ENCODE measurements at regions not wholly inside any gene's neighbourhood (a gene's known extent, or its start where the extent isn't known, plus 50 kb on each side); places are given as distances from the start of the nearest gene placed in this dataset.
"Not testable (repeated sequence)": the region's sequence is repeated elsewhere in the genome, so short reads cannot be mapped to it uniquely, and the experiment has no call there.

DNA sequence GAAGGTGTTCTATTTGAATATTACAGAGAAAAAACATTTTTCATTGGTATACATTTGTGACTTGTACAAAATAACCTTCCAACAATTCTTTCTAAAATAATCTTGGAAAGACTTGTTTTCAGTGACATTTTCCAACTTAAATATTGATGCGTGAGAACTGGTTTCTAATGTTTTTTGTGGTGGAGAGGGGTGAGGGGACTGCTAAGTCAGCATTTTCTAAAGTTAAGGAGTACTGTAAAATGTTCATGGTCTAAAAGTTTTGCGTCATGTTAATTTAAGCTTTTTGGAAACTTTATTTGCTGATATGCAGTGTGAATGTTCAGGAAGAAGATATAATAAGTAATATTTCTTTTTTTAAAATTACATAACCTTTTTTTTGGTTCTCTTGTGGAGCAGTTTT is 229.3 kb downstream of the MAGEB5 start:
- TF ChIP-seq, protein P1, sequence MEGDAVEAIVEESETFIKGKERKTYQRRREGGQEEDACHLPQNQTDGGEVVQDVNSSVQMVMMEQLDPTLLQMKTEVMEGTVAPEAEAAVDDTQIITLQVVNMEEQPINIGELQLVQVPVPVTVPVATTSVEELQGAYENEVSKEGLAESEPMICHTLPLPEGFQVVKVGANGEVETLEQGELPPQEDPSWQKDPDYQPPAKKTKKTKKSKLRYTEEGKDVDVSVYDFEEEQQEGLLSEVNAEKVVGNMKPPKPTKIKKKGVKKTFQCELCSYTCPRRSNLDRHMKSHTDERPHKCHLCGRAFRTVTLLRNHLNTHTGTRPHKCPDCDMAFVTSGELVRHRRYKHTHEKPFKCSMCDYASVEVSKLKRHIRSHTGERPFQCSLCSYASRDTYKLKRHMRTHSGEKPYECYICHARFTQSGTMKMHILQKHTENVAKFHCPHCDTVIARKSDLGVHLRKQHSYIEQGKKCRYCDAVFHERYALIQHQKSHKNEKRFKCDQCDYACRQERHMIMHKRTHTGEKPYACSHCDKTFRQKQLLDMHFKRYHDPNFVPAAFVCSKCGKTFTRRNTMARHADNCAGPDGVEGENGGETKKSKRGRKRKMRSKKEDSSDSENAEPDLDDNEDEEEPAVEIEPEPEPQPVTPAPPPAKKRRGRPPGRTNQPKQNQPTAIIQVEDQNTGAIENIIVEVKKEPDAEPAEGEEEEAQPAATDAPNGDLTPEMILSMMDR (conservative IDR thresholded peaks at IDR 0.05; ENCODE audit: low read depth, low read length): no peak
- H3K4me1 ChIP-seq (ENCODE audit: low read depth, poor library complexity, severe bottlenecking): no peaks in the 10 kb centered on the region
- H3K4me2 ChIP-seq: no peak overlapping the region

DNA sequence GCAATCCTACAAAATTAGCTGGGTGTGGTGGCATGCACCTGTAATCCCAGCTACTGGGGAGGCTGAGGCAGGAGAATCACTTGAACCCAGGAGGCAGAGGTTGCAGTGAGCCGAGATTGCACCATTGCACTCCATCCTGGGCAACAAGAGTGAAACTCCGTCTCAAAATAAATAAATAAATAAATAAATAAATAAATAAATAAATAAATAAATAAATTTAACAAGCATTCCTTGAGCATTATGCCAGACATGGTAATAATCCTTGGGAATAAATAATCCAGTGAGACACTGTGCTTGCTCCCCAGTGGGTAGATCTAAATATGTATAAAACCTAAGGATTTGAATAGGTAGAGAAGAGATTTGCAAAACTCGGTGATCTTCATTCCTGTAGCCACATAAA is 228.4 kb downstream of the MAGEB5 start:
- not testable (repeated sequence) for H3K4me2 ChIP-seq; H3K27me3 ChIP-seq (ENCODE audit: insufficient read depth, low read depth); H3K9ac ChIP-seq

More for the DNA sequence above, 229.3 kb downstream of the MAGEB5 start:
- Histone ChIP-seq H2AFZ (ENCODE audit: low read depth) (no peak overlapping the region), H3K79me2 (ENCODE audit: insufficient read depth, low read depth) (no peaks in the 10 kb centered on the region), H3K4me3 (IDR thresholded peaks at IDR 0.05; ENCODE audit: insufficient read depth, low read depth, low read length) (no peak overlapping the region), H4K20me1 (ENCODE audit: insufficient read depth) (no peaks in the 10 kb centered on the region), H3K9ac (no peak overlapping the region), H3K27ac (no peak overlapping the region), H3K27me3 (ENCODE audit: insufficient read depth, low read depth) (no peaks in the 10 kb centered on the region), H3K36me3 (ENCODE audit: insufficient read depth) (no peaks in the 10 kb centered on the region)

DNA sequence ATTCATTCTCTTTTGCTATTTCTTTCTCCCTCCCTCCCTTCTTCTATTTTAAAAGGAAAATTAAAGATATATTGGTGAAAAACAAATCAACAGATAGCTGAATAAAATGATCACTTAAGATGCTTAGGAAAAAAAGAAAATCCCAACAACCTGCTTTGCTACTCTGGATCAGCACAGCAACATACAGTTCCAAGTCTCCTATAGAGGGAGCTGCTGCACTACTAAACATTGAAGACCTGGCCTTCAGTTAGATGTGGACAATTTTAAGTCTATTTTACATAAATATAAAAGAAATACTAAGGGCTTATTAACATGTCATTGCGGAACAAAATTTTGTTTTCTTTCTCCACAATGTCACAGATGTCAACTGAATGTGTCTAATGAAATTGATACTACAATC is 226.4 kb downstream of the MAGEB5 start:
- Histone ChIP-seq H3K27ac (no peak overlapping the region), H2AFZ (ENCODE audit: low read depth) (no peak overlapping the region), H3K4me2 (no peak overlapping the region), H4K20me1 (ENCODE audit: insufficient read depth) (no peaks in the 10 kb centered on the region), H3K4me3 (IDR thresholded peaks at IDR 0.05; ENCODE audit: insufficient read depth, low read depth, low read length) (no peak overlapping the region), H3K4me1 (ENCODE audit: low read depth, poor library complexity, severe bottlenecking) (no peaks in the 10 kb centered on the region), H3K9ac (no peak overlapping the region), H3K36me3 (ENCODE audit: insufficient read depth) (no peaks in the 10 kb centered on the region), H3K27me3 (ENCODE audit: insufficient read depth, low read depth) (no peaks in the 10 kb centered on the region), H3K79me2 (ENCODE audit: insufficient read depth, low read depth) (no peaks in the 10 kb centered on the region)
- TF ChIP-seq, protein P1 (conservative IDR thresholded peaks at IDR 0.05; ENCODE audit: low read depth, low read length): no peak; the same call in 1 of the 2 replicates

More for the DNA sequence above, 228.4 kb downstream of the MAGEB5 start:
- H3K4me1 ChIP-seq (ENCODE audit: low read depth, poor library complexity, severe bottlenecking); H4K20me1 ChIP-seq (ENCODE audit: insufficient read depth); H3K36me3 ChIP-seq (ENCODE audit: insufficient read depth); H3K4me3 ChIP-seq (IDR thresholded peaks at IDR 0.05; ENCODE audit: insufficient read depth, low read depth, low read length); H2AFZ ChIP-seq (ENCODE audit: low read depth); H3K27ac ChIP-seq; H3K79me2 ChIP-seq (ENCODE audit: insufficient read depth, low read depth): not testable (repeated sequence)

DNA sequence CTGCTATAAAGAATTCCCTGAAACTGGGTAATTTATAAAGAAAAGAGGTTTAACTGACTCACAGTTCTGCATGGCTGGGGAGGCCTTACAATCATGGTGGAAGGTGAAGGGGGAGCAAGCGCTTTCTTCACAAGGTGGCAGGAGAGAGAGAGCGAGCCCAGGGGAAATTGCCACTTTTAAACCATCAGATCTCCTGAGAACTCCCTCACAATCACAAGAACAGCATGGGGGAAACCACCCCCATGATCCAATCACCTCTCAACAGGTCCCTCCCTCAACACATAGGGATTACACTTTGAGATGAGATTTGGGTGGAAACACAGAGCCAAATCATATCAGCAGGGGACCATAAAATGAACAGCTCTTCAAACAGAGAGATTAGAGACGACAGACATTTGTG is 198.6 kb downstream of the MAGEB5 start:
- Histone ChIP-seq H3K4me3 (IDR thresholded peaks at IDR 0.05; ENCODE audit: insufficient read depth, low read depth, low read length) (no peak overlapping the region), H3K36me3 (ENCODE audit: insufficient read depth) (no peaks in the 10 kb centered on the region), H4K20me1 (ENCODE audit: insufficient read depth) (no peaks in the 10 kb centered on the region), H3K9ac (no peak overlapping the region), H3K27ac (no peak overlapping the region), H3K4me1 (ENCODE audit: low read depth, poor library complexity, severe bottlenecking) (no peaks in the 10 kb centered on the region), H2AFZ (ENCODE audit: low read depth) (no peak overlapping the region), H3K27me3 (ENCODE audit: insufficient read depth, low read depth) (no peaks in the 10 kb centered on the region), H3K4me2 (no peak overlapping the region), H3K79me2 (ENCODE audit: insufficient read depth, low read depth) (no peaks in the 10 kb centered on the region)
- TF ChIP-seq, protein P1 (conservative IDR thresholded peaks at IDR 0.05; ENCODE audit: low read depth, low read length): no peak

DNA sequence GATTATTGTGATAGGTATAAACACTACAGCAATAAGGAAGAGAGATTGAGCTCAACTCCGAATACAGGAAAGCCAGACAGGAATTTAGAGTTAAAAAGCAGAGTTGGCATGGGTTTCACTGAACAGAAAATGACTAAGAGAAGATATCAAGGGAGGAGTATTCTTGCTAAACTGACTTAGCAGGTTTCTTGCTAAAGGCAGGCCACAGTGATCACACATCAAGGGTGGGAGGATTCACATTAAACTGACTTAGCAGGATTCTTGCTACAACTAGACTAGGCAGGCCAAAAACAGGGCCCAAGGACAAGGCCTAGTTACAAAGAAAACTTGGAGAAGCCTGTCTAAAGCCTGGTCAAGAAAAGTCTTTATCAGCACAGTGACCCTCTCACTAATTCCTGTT is 195.1 kb downstream of the MAGEB5 start:
- H3K27ac ChIP-seq: no peak overlapping the region
- TF ChIP-seq, protein P1 (conservative IDR thresholded peaks at IDR 0.05; ENCODE audit: low read depth, low read length): no peak
- H3K36me3 ChIP-seq (ENCODE audit: insufficient read depth): no peaks in the 10 kb centered on the region
- no peak overlapping the region for H3K4me3 ChIP-seq (IDR thresholded peaks at IDR 0.05; ENCODE audit: insufficient read depth, low read depth, low read length)
- no peaks in the 10 kb centered on the region for H4K20me1 ChIP-seq (ENCODE audit: insufficient read depth)
- no peak overlapping the region for H3K4me2 ChIP-seq
- no peaks in the 10 kb centered on the region for H3K27me3 ChIP-seq (ENCODE audit: insufficient read depth, low read depth)
- no peaks in the 10 kb centered on the region for H3K79me2 ChIP-seq (ENCODE audit: insufficient read depth, low read depth)
- H2AFZ ChIP-seq (ENCODE audit: low read depth): no peak overlapping the region
- no peak overlapping the region for H3K9ac ChIP-seq
- no peaks in the 10 kb centered on the region for H3K4me1 ChIP-seq (ENCODE audit: low read depth, poor library complexity, severe bottlenecking)
